ENCODE measurements at regions not wholly inside any gene's neighbourhood (a gene's known extent, or its start where the extent isn't known, plus 50 kb on each side); places are given as distances from the start of the nearest gene placed in this dataset.
A peak's percentile ranks its signal among the peaks of the same experiment; 100 is the strongest.

- H3K4me1 Mint-ChIP-seq, result peaks cover 11% of the 10 kb centered on the region
- H3K27ac Mint-ChIP-seq, result no peak overlapping the region
- H3K36me3 Mint-ChIP-seq (ENCODE audit: low read depth), result no peaks in the 10 kb centered on the region
- DNase-seq, result no peak
- ATAC-seq, result no peak
- peaks cover 11% of the 10 kb centered on the region for H3K27me3 Mint-ChIP-seq
- no peak overlapping the region for H3K4me3 Mint-ChIP-seq
- H3K9me3 ChIP-seq (ENCODE audit: control insufficient read depth, low read length, poor library complexity, severe bottlenecking), result no peaks in the 10 kb centered on the region
Observed at GRCh38 chr7:114755856-114756255, 166.0 kb upstream of the MDFIC start.

GRCh38 chr7:114758661-114759227 is 163.2 kb upstream of the MDFIC start:
- H3K4me3 Mint-ChIP-seq, result no peak overlapping the region
- no peaks in the 10 kb centered on the region for H3K4me1 Mint-ChIP-seq
- peaks cover 9% of the 10 kb centered on the region for H3K27me3 Mint-ChIP-seq
- ATAC-seq, result no peak
- H3K9me3 ChIP-seq (ENCODE audit: control insufficient read depth, low read length, poor library complexity, severe bottlenecking), result no peaks in the 10 kb centered on the region
- DNase-seq, result no peak
- no peak overlapping the region for H3K27ac Mint-ChIP-seq
- H3K36me3 Mint-ChIP-seq (ENCODE audit: low read depth), result peaks cover 2% of the 10 kb centered on the region

- H3K4me3 Mint-ChIP-seq, result no peak overlapping the region
- DNase-seq, result no peak
- H3K9me3 ChIP-seq (ENCODE audit: control insufficient read depth, low read length, poor library complexity, severe bottlenecking), result no peaks in the 10 kb centered on the region
- no peak for ATAC-seq
- peaks cover 7% of the 10 kb centered on the region for H3K27me3 Mint-ChIP-seq
- no peak overlapping the region for H3K27ac Mint-ChIP-seq
- peaks cover 5% of the 10 kb centered on the region for H3K36me3 Mint-ChIP-seq (ENCODE audit: low read depth)
- H3K4me1 Mint-ChIP-seq, result no peaks in the 10 kb centered on the region
Observed at GRCh38 chr7:114759347-114760062, 162.4 kb upstream of the MDFIC start.

- H3K9me3 ChIP-seq (ENCODE audit: control insufficient read depth, low read length, poor library complexity, severe bottlenecking), result no peaks in the 10 kb centered on the region
- DNase-seq (no peak), ATAC-seq (no peak)
- Mint-ChIP-seq H3K4me1 (no peaks in the 10 kb centered on the region), H3K27ac (no peak overlapping the region), H3K27me3 (peaks cover 7% of the 10 kb centered on the region), H3K36me3 (ENCODE audit: low read depth) (peaks cover 5% of the 10 kb centered on the region), H3K4me3 (no peak overlapping the region)
Observed at GRCh38 chr7:114760477-114760876, 161.4 kb upstream of the MDFIC start.

GRCh38 chr7:114761973-114762372 is 159.9 kb upstream of the MDFIC start:
- no peak overlapping the region for H3K4me3 Mint-ChIP-seq
- peaks cover 10% of the 10 kb centered on the region for H3K27me3 Mint-ChIP-seq
- no peak for DNase-seq
- H3K9me3 ChIP-seq (ENCODE audit: control insufficient read depth, low read length, poor library complexity, severe bottlenecking), result no peaks in the 10 kb centered on the region
- ATAC-seq, result no peak
- no peaks in the 10 kb centered on the region for H3K4me1 Mint-ChIP-seq
- H3K36me3 Mint-ChIP-seq (ENCODE audit: low read depth), result peaks cover 5% of the 10 kb centered on the region
- H3K27ac Mint-ChIP-seq, result no peak overlapping the region

GRCh38 chr7:114765331-114766040 is 156.4 kb upstream of the MDFIC start:
- H3K27ac Mint-ChIP-seq, result no peak overlapping the region
- no peaks in the 10 kb centered on the region for H3K9me3 ChIP-seq (ENCODE audit: control insufficient read depth, low read length, poor library complexity, severe bottlenecking)
- ATAC-seq (no peak), DNase-seq (no peak)
- peaks cover 5% of the 10 kb centered on the region for H3K36me3 Mint-ChIP-seq (ENCODE audit: low read depth)
- no peak overlapping the region for H3K4me3 Mint-ChIP-seq
- no peaks in the 10 kb centered on the region for H3K4me1 Mint-ChIP-seq
- H3K27me3 Mint-ChIP-seq, result peaks cover 6% of the 10 kb centered on the region

- H3K27ac Mint-ChIP-seq, result no peak overlapping the region
- H3K36me3 Mint-ChIP-seq (ENCODE audit: low read depth), result peaks cover 5% of the 10 kb centered on the region
- no peaks in the 10 kb centered on the region for H3K9me3 ChIP-seq (ENCODE audit: control insufficient read depth, low read length, poor library complexity, severe bottlenecking)
- no peak for ATAC-seq
- H3K4me3 Mint-ChIP-seq, result no peak overlapping the region
- DNase-seq, result no peak
- no peaks in the 10 kb centered on the region for H3K4me1 Mint-ChIP-seq
- H3K27me3 Mint-ChIP-seq, result peaks cover 6% of the 10 kb centered on the region
Observed at GRCh38 chr7:114766041-114766356, 155.9 kb upstream of the MDFIC start.

- Mint-ChIP-seq H3K4me1 (no peaks in the 10 kb centered on the region), H3K4me3 (no peak overlapping the region), H3K36me3 (ENCODE audit: low read depth) (no peaks in the 10 kb centered on the region), H3K27me3 (no peaks in the 10 kb centered on the region), H3K27ac (no peak overlapping the region)
- ATAC-seq, result no peak
- no peaks in the 10 kb centered on the region for H3K9me3 ChIP-seq (ENCODE audit: control insufficient read depth, low read length, poor library complexity, severe bottlenecking)
- DNase-seq, result no peak
Observed at GRCh38 chr7:114777288-114777687, 144.6 kb upstream of the MDFIC start.

- DNase-seq (no peak), ATAC-seq (no peak)
- Mint-ChIP-seq H3K4me1 (peaks cover 8% of the 10 kb centered on the region), H3K27me3 (peaks cover 12% of the 10 kb centered on the region), H3K36me3 (ENCODE audit: low read depth) (no peaks in the 10 kb centered on the region), H3K27ac (no peak overlapping the region), H3K4me3 (peak overlapping the region; percentile 60)
- H3K9me3 ChIP-seq (ENCODE audit: control insufficient read depth, low read length, poor library complexity, severe bottlenecking), result no peaks in the 10 kb centered on the region
Observed at GRCh38 chr7:114783508-114783907, 138.4 kb upstream of the MDFIC start.

GRCh38 chr7:114784177-114784576 is 137.7 kb upstream of the MDFIC start:
- Mint-ChIP-seq H3K4me3 (no peak overlapping the region), H3K27ac (no peak overlapping the region), H3K4me1 (peaks cover 8% of the 10 kb centered on the region), H3K27me3 (peaks cover 12% of the 10 kb centered on the region), H3K36me3 (ENCODE audit: low read depth) (no peaks in the 10 kb centered on the region)
- DNase-seq, result no peak
- no peak for ATAC-seq
- H3K9me3 ChIP-seq (ENCODE audit: control insufficient read depth, low read length, poor library complexity, severe bottlenecking), result no peaks in the 10 kb centered on the region

GRCh38 chr7:114784746-114785145 is 137.1 kb upstream of the MDFIC start:
- Mint-ChIP-seq H3K4me3 (no peak overlapping the region), H3K27ac (no peak overlapping the region), H3K27me3 (peaks cover 12% of the 10 kb centered on the region), H3K36me3 (ENCODE audit: low read depth) (no peaks in the 10 kb centered on the region), H3K4me1 (peaks cover 8% of the 10 kb centered on the region)
- no peak for ATAC-seq
- DNase-seq, result no peak
- H3K9me3 ChIP-seq (ENCODE audit: control insufficient read depth, low read length, poor library complexity, severe bottlenecking), result no peaks in the 10 kb centered on the region

- peaks cover 8% of the 10 kb centered on the region for H3K4me1 Mint-ChIP-seq
- no peaks in the 10 kb centered on the region for H3K36me3 Mint-ChIP-seq (ENCODE audit: low read depth)
- no peaks in the 10 kb centered on the region for H3K9me3 ChIP-seq (ENCODE audit: control insufficient read depth, low read length, poor library complexity, severe bottlenecking)
- peaks cover 12% of the 10 kb centered on the region for H3K27me3 Mint-ChIP-seq
- DNase-seq (no peak), ATAC-seq (no peak)
- no peak overlapping the region for H3K27ac Mint-ChIP-seq
- no peak overlapping the region for H3K4me3 Mint-ChIP-seq
Observed at GRCh38 chr7:114785496-114785895, 136.4 kb upstream of the MDFIC start.

GRCh38 chr7:114786455-114786854 is 135.4 kb upstream of the MDFIC start:
- Mint-ChIP-seq H3K4me1 (peaks cover 8% of the 10 kb centered on the region), H3K36me3 (ENCODE audit: low read depth) (no peaks in the 10 kb centered on the region), H3K4me3 (peak overlapping the region; percentile 67), H3K27me3 (peaks cover 12% of the 10 kb centered on the region), H3K27ac (no peak overlapping the region)
- DNase-seq (no peak), ATAC-seq (no peak)
- no peaks in the 10 kb centered on the region for H3K9me3 ChIP-seq (ENCODE audit: control insufficient read depth, low read length, poor library complexity, severe bottlenecking)

- ATAC-seq (no peak), DNase-seq (no peak)
- peaks cover 8% of the 10 kb centered on the region for H3K4me1 Mint-ChIP-seq
- no peak overlapping the region for H3K27ac Mint-ChIP-seq
- no peaks in the 10 kb centered on the region for H3K36me3 Mint-ChIP-seq (ENCODE audit: low read depth)
- H3K4me3 Mint-ChIP-seq, result no peak overlapping the region
- H3K27me3 Mint-ChIP-seq, result peaks cover 12% of the 10 kb centered on the region
- H3K9me3 ChIP-seq (ENCODE audit: control insufficient read depth, low read length, poor library complexity, severe bottlenecking), result no peaks in the 10 kb centered on the region
Observed at GRCh38 chr7:114787556-114787955, 134.3 kb upstream of the MDFIC start.
